ENCODE measurements at regions not wholly inside any gene's neighbourhood (a gene's known extent, or its start where the extent isn't known, plus 50 kb on each side); places are given as distances from the start of the nearest gene placed in this dataset.

DNA sequence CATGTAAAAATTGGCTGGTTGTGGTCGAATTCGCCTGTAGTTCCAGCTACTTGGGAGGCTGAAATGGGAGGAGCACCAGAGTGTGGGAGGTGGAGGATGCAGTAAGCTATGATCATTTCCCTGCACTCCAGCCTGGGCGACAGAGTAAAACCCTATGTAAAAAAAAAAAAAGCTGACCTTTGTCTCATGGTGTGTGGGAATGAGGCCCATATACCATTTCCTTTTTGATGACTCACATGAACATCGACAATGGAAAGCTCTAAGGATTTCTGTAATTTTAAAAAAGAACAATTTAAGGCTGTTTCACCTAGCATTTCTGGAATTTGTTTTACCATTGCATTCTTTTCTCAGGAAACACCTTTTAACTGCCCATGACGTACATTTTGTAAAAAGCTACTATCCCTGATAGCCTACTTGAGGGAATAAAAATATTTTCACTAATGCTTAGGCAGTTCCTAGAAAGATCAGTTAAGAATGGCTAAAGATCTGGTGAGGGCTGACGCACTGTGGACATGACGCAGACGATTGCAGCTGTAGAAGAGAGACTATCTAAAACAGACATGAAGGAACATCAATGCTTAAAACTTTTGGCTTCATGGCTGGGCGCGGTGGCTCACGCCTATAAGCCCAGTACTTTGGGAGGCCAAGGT is 400.6 kb upstream of the IGFBP3 start:
- no peak overlapping the region for H3K27ac ChIP-seq (ENCODE audit: low read depth in 2 of 2, low read length in 1 of 2)
- H3K27me3 ChIP-seq (ENCODE audit: control insufficient read depth in 1 of 2, insufficient read depth in 2 of 2, low read length in 2 of 2), result peaks cover 0 to 2% of the 10 kb centered on the region in 2 donors
- H3K9me3 ChIP-seq (ENCODE audit: control insufficient read depth in 2 of 2, insufficient read depth in 1 of 2, low read depth in 1 of 2, low read length in 1 of 2), result no peaks in the 10 kb centered on the region
- no peaks in the 10 kb centered on the region for H3K36me3 ChIP-seq (ENCODE audit: control insufficient read depth in 2 of 2, insufficient read depth in 2 of 2, low read length in 1 of 2)
- 80 to 81% methylated on average over 11 of the region's 11 CpGs for WGBS, 2 donors
- no peak overlapping the region for H3K4me3 ChIP-seq (ENCODE audit: low read depth in 1 of 2, low read length in 2 of 2)
- H3K4me1 ChIP-seq (ENCODE audit: control insufficient read depth in 2 of 2, insufficient read depth in 2 of 2, low read length in 1 of 2), result no peaks in the 10 kb centered on the region

DNA sequence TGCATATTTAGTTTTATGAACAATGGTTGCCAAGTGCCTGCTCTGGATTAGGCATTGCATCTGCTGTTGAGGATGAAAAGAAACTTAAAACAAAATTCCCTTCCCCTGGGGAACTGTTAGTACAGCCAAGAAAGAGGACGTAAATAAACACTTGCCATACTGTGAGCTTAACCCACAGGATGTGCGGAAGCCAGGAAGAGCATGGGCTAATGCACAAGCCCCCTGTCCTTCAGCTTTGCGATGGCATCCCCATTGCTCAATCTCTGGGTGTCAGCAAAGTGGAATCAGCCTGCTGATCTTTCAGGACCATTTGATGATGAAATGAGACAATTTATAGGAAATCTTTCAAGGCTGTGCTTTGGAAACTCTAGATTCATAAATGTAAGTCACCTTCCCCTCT is 399.9 kb upstream of the IGFBP3 start:
- WGBS, 2 donors, result 63 to 65% methylated on average over 3 of the region's 3 CpGs

DNA sequence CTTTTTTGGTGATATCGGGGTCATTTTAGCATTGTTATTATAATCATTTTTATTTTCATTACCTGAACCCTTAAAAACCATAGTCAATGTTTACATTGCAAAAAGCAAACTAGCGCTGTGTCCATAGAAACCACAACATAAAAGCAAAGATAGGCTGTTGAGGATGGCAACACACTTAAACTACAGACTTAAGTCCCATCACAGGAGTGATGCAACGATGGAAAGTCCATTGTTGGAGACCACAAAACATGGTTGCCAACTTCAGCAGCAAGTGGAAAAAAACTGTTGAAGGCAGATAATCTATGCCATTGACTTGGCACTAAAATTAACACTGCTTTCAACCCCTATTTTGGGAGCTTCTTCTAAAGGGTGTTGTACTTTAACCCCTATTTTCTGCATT is 398.8 kb upstream of the IGFBP3 start:
- peaks cover 0 to 2% of the 10 kb centered on the region in 2 donors for H3K4me1 ChIP-seq (ENCODE audit: control insufficient read depth in 2 of 2, insufficient read depth in 2 of 2, low read length in 1 of 2)
- H3K9me3 ChIP-seq (ENCODE audit: control insufficient read depth in 2 of 2, insufficient read depth in 1 of 2, low read depth in 1 of 2, low read length in 1 of 2), result no peaks in the 10 kb centered on the region
- 65 to 67% methylated on average over 3 of the region's 3 CpGs for WGBS, 2 donors
- H3K36me3 ChIP-seq (ENCODE audit: control insufficient read depth in 2 of 2, insufficient read depth in 2 of 2, low read length in 1 of 2), result no peaks in the 10 kb centered on the region
- no peak overlapping the region for H3K4me3 ChIP-seq (ENCODE audit: low read depth in 1 of 2, low read length in 2 of 2)
- peaks cover 0 to 2% of the 10 kb centered on the region in 2 donors for H3K27me3 ChIP-seq (ENCODE audit: control insufficient read depth in 1 of 2, insufficient read depth in 2 of 2, low read length in 2 of 2)
- no peak overlapping the region for H3K27ac ChIP-seq (ENCODE audit: low read depth in 2 of 2, low read length in 1 of 2)

More for the DNA sequence above, 399.9 kb upstream of the IGFBP3 start:
- peaks cover 0 to 2% of the 10 kb centered on the region in 2 donors for H3K27me3 ChIP-seq (ENCODE audit: control insufficient read depth in 1 of 2, insufficient read depth in 2 of 2, low read length in 2 of 2)
- H3K9me3 ChIP-seq (ENCODE audit: control insufficient read depth in 2 of 2, insufficient read depth in 1 of 2, low read depth in 1 of 2, low read length in 1 of 2), result no peaks in the 10 kb centered on the region
- peaks cover 0 to 1% of the 10 kb centered on the region in 2 donors for H3K4me1 ChIP-seq (ENCODE audit: control insufficient read depth in 2 of 2, insufficient read depth in 2 of 2, low read length in 1 of 2)
- H3K4me3 ChIP-seq (ENCODE audit: low read depth in 1 of 2, low read length in 2 of 2), result no peak overlapping the region
- no peak overlapping the region for H3K27ac ChIP-seq (ENCODE audit: low read depth in 2 of 2, low read length in 1 of 2)
- no peaks in the 10 kb centered on the region for H3K36me3 ChIP-seq (ENCODE audit: control insufficient read depth in 2 of 2, insufficient read depth in 2 of 2, low read length in 1 of 2)

DNA sequence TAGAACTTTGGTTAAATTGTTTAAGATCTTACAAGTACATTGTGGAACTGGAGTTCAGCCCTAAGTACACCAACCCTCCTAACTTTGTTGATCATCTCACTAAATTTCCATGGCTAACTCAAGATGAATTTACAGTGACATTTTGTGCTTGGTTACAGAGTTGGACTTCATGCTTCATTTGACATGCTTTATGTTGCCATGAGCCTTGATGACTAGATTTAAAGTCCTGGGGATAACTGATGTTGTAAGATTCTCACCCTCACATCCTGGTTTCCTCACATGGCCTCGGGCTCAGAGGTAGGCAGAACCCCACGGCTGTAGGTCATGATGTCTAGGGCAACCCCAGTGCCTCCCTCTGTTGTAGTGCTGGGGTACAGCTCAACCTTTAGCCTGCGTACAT is 397.2 kb upstream of the IGFBP3 start:
- H3K36me3 ChIP-seq (ENCODE audit: control insufficient read depth in 2 of 2, insufficient read depth in 2 of 2, low read length in 1 of 2), result no peaks in the 10 kb centered on the region
- peaks cover 0 to 2% of the 10 kb centered on the region in 2 donors for H3K4me1 ChIP-seq (ENCODE audit: control insufficient read depth in 2 of 2, insufficient read depth in 2 of 2, low read length in 1 of 2)
- no peaks in the 10 kb centered on the region for H3K9me3 ChIP-seq (ENCODE audit: control insufficient read depth in 2 of 2, insufficient read depth in 1 of 2, low read depth in 1 of 2, low read length in 1 of 2)
- H3K27me3 ChIP-seq (ENCODE audit: control insufficient read depth in 1 of 2, insufficient read depth in 2 of 2, low read length in 2 of 2), result peaks cover 0 to 2% of the 10 kb centered on the region in 2 donors
- H3K4me3 ChIP-seq (ENCODE audit: low read depth in 1 of 2, low read length in 2 of 2), result no peak overlapping the region
- H3K27ac ChIP-seq (ENCODE audit: low read depth in 2 of 2, low read length in 1 of 2), result no peak overlapping the region
- WGBS, 2 donors, result 70 to 74% methylated on average over 3 of the region's 3 CpGs

DNA sequence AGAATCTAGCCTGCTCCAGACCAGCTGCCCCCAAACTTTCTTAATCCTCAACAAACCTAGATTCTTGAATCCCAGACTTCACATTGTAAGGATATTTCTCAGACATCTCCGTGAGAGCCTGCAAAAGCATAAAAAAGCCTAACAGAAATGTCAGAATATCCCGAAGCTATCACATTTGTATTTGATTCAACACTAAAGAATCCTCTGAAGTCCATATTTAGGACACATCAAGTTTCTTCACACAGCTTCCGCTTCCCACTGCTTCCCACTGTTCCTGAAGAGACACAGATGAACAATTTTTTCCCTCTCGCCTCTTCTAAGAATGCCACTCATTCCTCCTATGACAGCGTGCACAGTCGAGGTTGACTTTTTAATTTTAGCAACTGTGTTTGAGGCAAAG is 396.2 kb upstream of the IGFBP3 start:
- H3K4me3 ChIP-seq (ENCODE audit: low read depth in 1 of 2, low read length in 2 of 2), result no peak overlapping the region
- H3K4me1 ChIP-seq (ENCODE audit: control insufficient read depth in 2 of 2, insufficient read depth in 2 of 2, low read length in 1 of 2), result peaks cover 0 to 2% of the 10 kb centered on the region in 2 donors
- no peaks in the 10 kb centered on the region for H3K9me3 ChIP-seq (ENCODE audit: control insufficient read depth in 2 of 2, insufficient read depth in 1 of 2, low read depth in 1 of 2, low read length in 1 of 2)
- H3K36me3 ChIP-seq (ENCODE audit: control insufficient read depth in 2 of 2, insufficient read depth in 2 of 2, low read length in 1 of 2), result no peaks in the 10 kb centered on the region
- WGBS, 2 donors, result 84 to 87% methylated on average over 6 of the region's 6 CpGs
- peaks cover 0 to 2% of the 10 kb centered on the region in 2 donors for H3K27me3 ChIP-seq (ENCODE audit: control insufficient read depth in 1 of 2, insufficient read depth in 2 of 2, low read length in 2 of 2)
- no peak overlapping the region for H3K27ac ChIP-seq (ENCODE audit: low read depth in 2 of 2, low read length in 1 of 2)

DNA sequence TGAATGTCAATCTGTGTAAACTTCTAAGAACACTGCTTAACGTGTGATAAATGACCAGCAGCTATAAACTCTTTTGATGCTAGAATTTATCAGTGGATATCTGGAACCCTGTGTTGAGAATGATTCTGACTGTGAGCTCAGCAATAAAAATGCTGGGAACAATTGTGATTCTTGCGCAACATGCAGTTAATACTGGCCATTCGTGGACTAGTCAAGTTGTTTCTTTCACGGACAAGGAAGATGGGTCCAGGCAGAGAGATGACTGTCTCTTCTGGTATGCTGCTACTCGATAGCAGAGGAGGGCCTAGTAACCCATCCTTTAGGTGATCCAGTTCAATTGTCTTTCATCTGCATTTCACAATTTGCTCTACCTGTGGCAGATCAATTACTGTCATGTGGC is 394.8 kb upstream of the IGFBP3 start:
- H3K9me3 ChIP-seq (ENCODE audit: control insufficient read depth in 2 of 2, insufficient read depth in 1 of 2, low read depth in 1 of 2, low read length in 1 of 2), result no peaks in the 10 kb centered on the region
- peaks cover 0 to 2% of the 10 kb centered on the region in 2 donors for H3K4me1 ChIP-seq (ENCODE audit: control insufficient read depth in 2 of 2, insufficient read depth in 2 of 2, low read length in 1 of 2)
- H3K27ac ChIP-seq (ENCODE audit: low read depth in 2 of 2, low read length in 1 of 2), result no peak overlapping the region
- peaks cover 0 to 2% of the 10 kb centered on the region in 2 donors for H3K27me3 ChIP-seq (ENCODE audit: control insufficient read depth in 1 of 2, insufficient read depth in 2 of 2, low read length in 2 of 2)
- WGBS, 2 donors, result 67 to 71% methylated on average over 5 of the region's 5 CpGs
- H3K36me3 ChIP-seq (ENCODE audit: control insufficient read depth in 2 of 2, insufficient read depth in 2 of 2, low read length in 1 of 2), result no peaks in the 10 kb centered on the region
- H3K4me3 ChIP-seq (ENCODE audit: low read depth in 1 of 2, low read length in 2 of 2), result no peak overlapping the region

DNA sequence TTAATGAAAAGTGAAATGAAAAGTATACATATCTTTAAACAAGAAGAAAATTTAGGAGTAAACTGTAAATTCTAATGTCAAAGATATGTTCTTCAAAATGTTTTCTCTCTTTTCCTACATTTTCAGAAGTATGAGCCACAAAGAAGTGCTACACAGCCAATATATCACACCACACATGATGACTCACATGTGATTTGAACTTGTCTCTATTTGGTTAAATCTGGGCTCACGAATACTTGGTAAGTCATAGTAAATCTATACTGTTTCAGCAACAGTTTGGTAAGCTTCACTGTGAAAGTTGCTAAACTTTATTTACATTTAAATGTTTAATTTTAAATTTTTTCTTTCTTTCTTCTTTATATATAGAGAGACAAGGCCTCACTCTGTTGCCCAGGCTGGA is 380.6 kb upstream of the IGFBP3 start:
- no peak overlapping the region for H3K4me3 ChIP-seq (ENCODE audit: low read depth in 1 of 2, low read length in 2 of 2)
- H3K4me1 ChIP-seq (ENCODE audit: control insufficient read depth in 2 of 2, insufficient read depth in 2 of 2, low read length in 1 of 2), result no peaks in the 10 kb centered on the region
- WGBS, 2 donors, result 66 to 86% methylated on average over 1 of the region's 1 CpG
- no peaks in the 10 kb centered on the region for H3K27me3 ChIP-seq (ENCODE audit: control insufficient read depth in 1 of 2, insufficient read depth in 2 of 2, low read length in 2 of 2)
- no peak overlapping the region for H3K27ac ChIP-seq (ENCODE audit: low read depth in 2 of 2, low read length in 1 of 2)
- H3K36me3 ChIP-seq (ENCODE audit: control insufficient read depth in 2 of 2, insufficient read depth in 2 of 2, low read length in 1 of 2), result no peaks in the 10 kb centered on the region
- H3K9me3 ChIP-seq (ENCODE audit: control insufficient read depth in 2 of 2, insufficient read depth in 1 of 2, low read depth in 1 of 2, low read length in 1 of 2), result no peaks in the 10 kb centered on the region

DNA sequence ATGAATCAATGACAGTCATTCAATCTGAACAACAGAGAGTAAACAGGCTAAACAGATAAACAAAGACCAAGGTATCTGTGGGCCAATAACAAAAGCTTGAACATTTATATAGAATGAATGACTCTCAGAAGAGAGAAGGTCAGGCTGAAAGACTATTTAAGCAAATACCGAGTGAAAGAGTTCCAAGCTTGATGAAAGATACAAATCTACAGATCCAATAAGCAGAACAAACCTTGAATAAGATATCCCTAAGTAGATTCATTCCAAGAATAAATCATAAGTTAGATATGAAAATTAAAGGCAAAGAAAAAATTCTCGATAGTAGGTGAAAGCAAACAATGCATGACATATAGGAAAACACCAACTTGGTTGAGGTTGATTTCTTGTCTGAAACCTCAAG is 376.4 kb upstream of the IGFBP3 start:
- Histone ChIP-seq H3K27ac (ENCODE audit: low read depth in 2 of 2, low read length in 1 of 2) (no peak overlapping the region), H3K4me3 (ENCODE audit: low read depth in 1 of 2, low read length in 2 of 2) (no peak overlapping the region), H3K36me3 (ENCODE audit: control insufficient read depth in 2 of 2, insufficient read depth in 2 of 2, low read length in 1 of 2) (no peaks in the 10 kb centered on the region), H3K4me1 (ENCODE audit: control insufficient read depth in 2 of 2, insufficient read depth in 2 of 2, low read length in 1 of 2) (no peaks in the 10 kb centered on the region), H3K9me3 (ENCODE audit: control insufficient read depth in 2 of 2, insufficient read depth in 1 of 2, low read depth in 1 of 2, low read length in 1 of 2) (peaks cover 0 to 3% of the 10 kb centered on the region in 2 donors), H3K27me3 (ENCODE audit: control insufficient read depth in 1 of 2, insufficient read depth in 2 of 2, low read length in 2 of 2) (no peaks in the 10 kb centered on the region)
- 89 to 92% methylated on average over 2 of the region's 2 CpGs for WGBS, 2 donors

DNA sequence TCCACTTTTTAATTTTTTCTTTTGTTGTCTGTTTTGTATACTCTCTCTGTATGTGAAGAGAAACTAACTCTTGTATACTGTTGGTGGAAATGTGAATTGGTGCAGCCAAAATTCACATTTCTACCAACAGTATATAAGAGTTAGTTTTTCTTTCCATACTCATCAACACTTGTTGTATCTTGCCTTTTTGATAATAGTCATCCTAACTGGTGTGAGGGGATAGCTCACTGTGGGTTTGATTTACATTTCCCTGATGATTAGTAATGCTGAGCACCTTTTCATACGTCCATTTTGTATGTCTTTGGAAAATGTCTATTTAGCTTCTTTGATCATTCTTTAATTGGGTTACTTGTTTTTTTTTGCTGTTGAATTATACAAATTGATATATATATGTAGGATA is 375.5 kb upstream of the IGFBP3 start:
- Histone ChIP-seq H3K36me3 (ENCODE audit: control insufficient read depth in 2 of 2, insufficient read depth in 2 of 2, low read length in 1 of 2) (no peaks in the 10 kb centered on the region), H3K4me3 (ENCODE audit: low read depth in 1 of 2, low read length in 2 of 2) (no peak overlapping the region), H3K27ac (ENCODE audit: low read depth in 2 of 2, low read length in 1 of 2) (no peak overlapping the region), H3K4me1 (ENCODE audit: control insufficient read depth in 2 of 2, insufficient read depth in 2 of 2, low read length in 1 of 2) (no peaks in the 10 kb centered on the region), H3K27me3 (ENCODE audit: control insufficient read depth in 1 of 2, insufficient read depth in 2 of 2, low read length in 2 of 2) (no peaks in the 10 kb centered on the region), H3K9me3 (ENCODE audit: control insufficient read depth in 2 of 2, insufficient read depth in 1 of 2, low read depth in 1 of 2, low read length in 1 of 2) (peaks cover 0 to 3% of the 10 kb centered on the region in 2 donors)
- WGBS, 2 donors, result 76 to 82% methylated on average over 1 of the region's 1 CpG

DNA sequence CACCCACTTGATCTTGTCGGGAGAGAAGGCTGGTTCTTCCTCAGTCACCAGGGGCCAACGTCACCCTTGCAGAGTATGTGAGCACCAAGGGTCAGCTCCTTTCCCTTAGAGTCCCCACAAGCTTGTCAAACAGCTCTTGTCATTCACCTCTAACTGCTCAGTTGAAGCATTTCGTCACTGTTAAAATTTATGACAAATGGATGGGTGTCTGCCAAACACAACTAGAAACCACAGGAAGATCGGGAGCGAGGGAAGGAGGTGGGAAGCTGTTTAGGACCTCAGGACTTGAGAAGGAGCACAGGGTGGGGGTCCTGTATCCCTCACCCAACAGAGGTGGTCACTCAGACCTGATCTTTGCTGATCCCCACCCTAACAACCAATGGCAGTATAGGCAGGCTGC is 373.3 kb upstream of the IGFBP3 start:
- peaks cover 0 to 3% of the 10 kb centered on the region in 2 donors for H3K9me3 ChIP-seq (ENCODE audit: control insufficient read depth in 2 of 2, insufficient read depth in 1 of 2, low read depth in 1 of 2, low read length in 1 of 2)
- no peaks in the 10 kb centered on the region for H3K36me3 ChIP-seq (ENCODE audit: control insufficient read depth in 2 of 2, insufficient read depth in 2 of 2, low read length in 1 of 2)
- H3K4me3 ChIP-seq (ENCODE audit: low read depth in 1 of 2, low read length in 2 of 2), result no peak overlapping the region
- H3K27me3 ChIP-seq (ENCODE audit: control insufficient read depth in 1 of 2, insufficient read depth in 2 of 2, low read length in 2 of 2), result no peaks in the 10 kb centered on the region
- H3K4me1 ChIP-seq (ENCODE audit: control insufficient read depth in 2 of 2, insufficient read depth in 2 of 2, low read length in 1 of 2), result peaks cover 2 to 5% of the 10 kb centered on the region in 2 donors
- 68 to 90% methylated on average over 5 of the region's 5 CpGs for WGBS, 2 donors
- H3K27ac ChIP-seq (ENCODE audit: low read depth in 2 of 2, low read length in 1 of 2), result no peak overlapping the region

All from esophagus (tissue), 2 donors.